Uterus (tissue), 3 donors: ENCODE measurements at regions not wholly inside any gene's neighbourhood (a gene's known extent, or its start where the extent isn't known, plus 50 kb on each side); places are given as distances from the start of the nearest gene placed in this dataset.

Experiments
- DNase-seq, 2 donors: peaks; one replicate each; pipeline ENCODE4 v3.0.0-alpha.2; 2019 to 2020
- H3K27ac ChIP-seq, 2 donors: fragments of 200-600 bp; sonication (generic); 1 replicate in 1 of 2; 2 replicates in 1 of 2; pipeline ENCODE4 v1.5.1; 2016 to 2018
- H3K27me3 ChIP-seq, 2 donors: fragments of 200-600 bp; sonication (generic); one replicate each; pipeline ENCODE4 v1.5.1; 2018 to 2019; ENCODE audit warnings: control low read depth in 1 of 2
- H3K36me3 ChIP-seq, 2 donors: fragments of 200-600 bp; sonication (generic); one replicate each; pipeline ENCODE4 v1.5.1; 2019; ENCODE audit warnings: control low read depth in 1 of 2
- H3K4me1 ChIP-seq, 2 donors: fragments of 200-600 bp; sonication (generic); one replicate each; pipeline ENCODE4 v1.5.1; 2018 to 2019; ENCODE audit warnings: control low read depth in 1 of 2
- H3K4me3 ChIP-seq, 2 donors: fragments of 200-600 bp; sonication (generic); 1 replicate in 1 of 2; 2 replicates in 1 of 2; pipeline ENCODE4 v1.5.1; 2018 to 2019; ENCODE audit warnings: mild to moderate bottlenecking in 1 of 2
- H3K9me3 ChIP-seq, 2 donors: fragments of 200-600 bp; sonication (generic); one replicate each; pipeline ENCODE4 v1.5.1; 2019; ENCODE audit warnings: control low read depth in 1 of 2
- POLR2A ChIP-seq, 2 donors: fragments of 450-650 bp; IDR thresholded peaks; one replicate each; pipeline ENCODE4 v1.6.1; 2016; ENCODE audit warnings: antibody characterized with exemption in 2 of 2, mild to moderate bottlenecking in 1 of 2, moderate library complexity in 1 of 2
- intact Hi-C: fragments of 100-400 bp; cut with DNase I; formaldehyde crosslinking; loops from one replicate; pipeline ENCODE4 v1.15.1; 2023; ENCODE audit warnings: low total_unique reads
- TF ChIP-seq, protein P1 (sequence below), 4 experiments: fragments of 200-600 bp in 2 of 4; fragments of 450-650 bp in 2 of 4; sonication (generic) in 2 of 4; IDR thresholded peaks; one replicate each; pipeline ENCODE4 v1.5.1; 2016 to 2019; ENCODE audit warnings: antibody characterized with exemption in 4 of 4, mild to moderate bottlenecking in 2 of 4, moderate library complexity in 1 of 4
- donor health status: DM: yes; HTN: yes; CAD: no.

DNA sequence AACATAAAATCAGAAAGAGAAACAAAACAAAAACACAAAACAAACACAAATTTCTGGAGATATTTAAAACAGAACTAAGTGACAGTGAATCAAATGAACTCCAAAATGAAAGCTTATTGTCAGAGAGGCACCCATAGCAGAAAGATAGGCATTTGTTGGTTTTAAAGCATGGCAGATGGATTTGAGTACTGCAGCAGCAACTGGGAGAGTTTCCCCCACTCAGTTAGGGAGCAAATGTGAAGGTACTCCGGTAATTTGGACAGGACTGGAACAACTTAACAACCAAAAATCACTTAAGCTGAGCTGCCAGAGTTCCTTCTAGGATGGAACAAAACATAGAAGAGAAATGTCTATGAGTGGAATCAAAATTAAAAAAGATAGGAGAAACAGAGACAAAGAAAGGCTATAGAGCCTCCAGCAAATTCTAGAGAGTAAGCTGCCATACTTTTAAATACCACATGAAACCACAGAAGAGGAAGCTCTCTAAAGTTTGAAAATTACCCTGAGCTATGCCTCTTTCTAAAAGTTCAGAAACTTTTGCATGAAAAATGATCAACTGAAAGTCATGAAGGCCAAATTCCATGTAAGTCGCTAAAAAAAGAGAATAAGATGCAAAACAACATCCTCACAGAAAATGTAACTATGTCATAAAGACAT is 1248.3 kb upstream of the USP15 start:
- DNase-seq = no peak
- Histone ChIP-seq H3K4me3 (no peak overlapping the region), H3K4me1 (no peaks in the 10 kb centered on the region), H3K27me3 (no peaks in the 10 kb centered on the region), H3K36me3 (no peaks in the 10 kb centered on the region), H3K27ac (no peak overlapping the region), H3K9me3 (no peaks in the 10 kb centered on the region)
- intact Hi-C loops = no loop called here
- TF ChIP-seq, protein P1, sequence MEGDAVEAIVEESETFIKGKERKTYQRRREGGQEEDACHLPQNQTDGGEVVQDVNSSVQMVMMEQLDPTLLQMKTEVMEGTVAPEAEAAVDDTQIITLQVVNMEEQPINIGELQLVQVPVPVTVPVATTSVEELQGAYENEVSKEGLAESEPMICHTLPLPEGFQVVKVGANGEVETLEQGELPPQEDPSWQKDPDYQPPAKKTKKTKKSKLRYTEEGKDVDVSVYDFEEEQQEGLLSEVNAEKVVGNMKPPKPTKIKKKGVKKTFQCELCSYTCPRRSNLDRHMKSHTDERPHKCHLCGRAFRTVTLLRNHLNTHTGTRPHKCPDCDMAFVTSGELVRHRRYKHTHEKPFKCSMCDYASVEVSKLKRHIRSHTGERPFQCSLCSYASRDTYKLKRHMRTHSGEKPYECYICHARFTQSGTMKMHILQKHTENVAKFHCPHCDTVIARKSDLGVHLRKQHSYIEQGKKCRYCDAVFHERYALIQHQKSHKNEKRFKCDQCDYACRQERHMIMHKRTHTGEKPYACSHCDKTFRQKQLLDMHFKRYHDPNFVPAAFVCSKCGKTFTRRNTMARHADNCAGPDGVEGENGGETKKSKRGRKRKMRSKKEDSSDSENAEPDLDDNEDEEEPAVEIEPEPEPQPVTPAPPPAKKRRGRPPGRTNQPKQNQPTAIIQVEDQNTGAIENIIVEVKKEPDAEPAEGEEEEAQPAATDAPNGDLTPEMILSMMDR (IDR thresholded peaks at IDR 0.05) = no peak

GRCh38 chr12:61018571-61018970 is 1241.6 kb upstream of the USP15 start:
- Histone ChIP-seq H3K4me3 (no peak overlapping the region), H3K27ac (no peak overlapping the region), H3K36me3 (no peaks in the 10 kb centered on the region), H3K27me3 (no peaks in the 10 kb centered on the region), H3K9me3 (no peaks in the 10 kb centered on the region), H3K4me1 (no peaks in the 10 kb centered on the region)
- no peak for DNase-seq
- TF ChIP-seq, protein P1 (IDR thresholded peaks at IDR 0.05) = no peak
- TF ChIP-seq POLR2A (IDR thresholded peaks at IDR 0.05) = no peak
- intact Hi-C loops = no loop called here

DNA sequence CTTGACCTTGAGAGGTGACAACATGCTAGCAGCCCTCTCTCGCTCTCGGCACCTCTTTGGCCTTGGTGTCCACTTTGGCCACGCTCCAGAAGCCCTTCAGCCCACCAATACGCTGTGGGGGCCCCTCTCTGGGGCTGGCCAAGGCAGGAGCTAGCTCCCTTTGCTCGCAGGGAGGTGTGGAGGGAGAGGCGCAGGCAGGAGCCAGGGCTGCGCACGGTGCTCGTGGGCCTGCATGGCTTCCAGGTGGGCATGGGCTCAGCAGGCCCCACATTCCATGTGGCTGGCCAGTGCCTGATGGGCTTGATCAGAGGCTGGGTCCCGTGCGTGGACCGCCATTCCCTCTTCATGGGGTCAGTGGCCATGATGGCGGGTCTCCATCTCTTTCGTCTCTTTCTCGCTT is 1237.0 kb upstream of the USP15 start:
- DNase-seq = no peak

DNA sequence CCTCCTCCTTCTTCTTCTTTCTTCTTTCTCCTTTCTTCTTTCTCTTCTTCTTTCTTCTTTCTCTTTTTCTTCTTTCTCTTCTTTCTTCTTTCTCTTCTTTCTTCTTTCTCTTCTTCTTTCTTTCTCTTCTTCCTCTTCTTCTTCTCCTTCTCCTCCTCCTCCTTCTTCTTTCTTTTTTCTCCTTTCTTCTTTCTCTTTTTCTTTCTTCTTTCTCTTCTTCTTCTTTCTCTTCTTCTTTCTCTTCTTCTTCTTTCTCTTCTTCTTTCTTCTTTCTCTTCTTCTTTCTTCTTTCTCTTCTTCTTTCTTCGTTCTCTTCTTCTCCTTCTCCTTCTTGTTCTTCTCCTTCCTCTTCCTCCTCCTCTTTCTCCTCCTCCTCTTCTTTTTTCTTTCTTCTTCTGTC is 1230.7 kb upstream of the USP15 start:
- no peak for DNase-seq
- intact Hi-C loops = no loop called here
- Histone ChIP-seq H3K9me3 (no peaks in the 10 kb centered on the region), H3K4me3 (no peak overlapping the region), H3K27me3 (no peaks in the 10 kb centered on the region), H3K4me1 (no peaks in the 10 kb centered on the region), H3K27ac (no peak overlapping the region), H3K36me3 (no peaks in the 10 kb centered on the region)
- TF ChIP-seq POLR2A (IDR thresholded peaks at IDR 0.05) = no peak
- TF ChIP-seq, protein P1 (IDR thresholded peaks at IDR 0.05) = no peak

More for the DNA sequence above, 1237.0 kb upstream of the USP15 start:
- no peak for TF ChIP-seq POLR2A (IDR thresholded peaks at IDR 0.05)
- TF ChIP-seq, protein P1 (IDR thresholded peaks at IDR 0.05) = no peak
- Histone ChIP-seq H3K27ac (no peak overlapping the region), H3K4me1 (no peaks in the 10 kb centered on the region), H3K27me3 (no peaks in the 10 kb centered on the region), H3K36me3 (no peaks in the 10 kb centered on the region), H3K4me3 (no peak overlapping the region), H3K9me3 (no peaks in the 10 kb centered on the region)
- intact Hi-C loops = no loop called here

DNA sequence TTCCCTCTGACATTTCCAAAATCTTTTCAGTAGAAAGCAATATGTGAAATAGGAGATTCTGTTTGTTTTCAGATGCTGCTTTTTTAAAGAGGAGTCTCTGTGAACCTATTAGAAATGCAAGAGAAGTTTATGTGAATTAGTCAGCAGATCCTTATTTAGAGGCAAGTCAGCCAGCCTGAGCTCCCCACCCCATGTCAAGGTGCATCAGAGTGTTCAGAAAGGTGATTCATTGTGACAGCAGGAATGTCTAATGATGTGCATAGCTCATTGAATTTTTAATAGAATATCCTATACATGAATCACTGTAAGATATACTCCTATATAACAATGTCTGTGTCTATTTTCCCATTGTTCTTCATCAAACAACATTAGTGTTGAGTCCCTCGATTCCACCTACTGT is 1222.4 kb upstream of the USP15 start:
- H3K4me3 ChIP-seq = no peak overlapping the region
- intact Hi-C loops = no loop called here
- TF ChIP-seq POLR2A (IDR thresholded peaks at IDR 0.05) = no peak
- TF ChIP-seq, protein P1 (IDR thresholded peaks at IDR 0.05) = no peak

More for the DNA sequence above, 1222.4 kb upstream of the USP15 start:
- DNase-seq = no peak
- H3K27ac ChIP-seq = no peak overlapping the region
- H3K4me1 ChIP-seq = no peaks in the 10 kb centered on the region
- no peaks in the 10 kb centered on the region for H3K36me3 ChIP-seq
- no peaks in the 10 kb centered on the region for H3K27me3 ChIP-seq
- no peaks in the 10 kb centered on the region for H3K9me3 ChIP-seq
